GM12878 (cell line): ENCODE measurements at regions not wholly inside any gene's neighbourhood (a gene's known extent, or its start where the extent isn't known, plus 50 kb on each side); places are given as distances from the start of the nearest gene placed in this dataset.

Experiments used
- ASH2L ChIP-seq: fragments of 300-600, 200-600 bp; sonication (generic); IDR thresholded peaks from 2 replicates; pipeline ENCODE4 v1.6.1; 2017; ENCODE audit warnings: low read depth, mild to moderate bottlenecking, borderline replicate concordance
- ATF7 ChIP-seq: fragments of 450-650 bp; IDR thresholded peaks from 2 replicates; pipeline ENCODE4 v1.6.1; 2016; ENCODE audit warnings: low read depth, mild to moderate bottlenecking
- CBFB ChIP-seq: IDR thresholded peaks from 2 replicates; pipeline ENCODE4 v1.6.1; 2016; ENCODE audit warnings: antibody characterized with exemption, low read depth
- CUX1 ChIP-seq: IDR thresholded peaks from 2 replicates; pipeline ENCODE4 v1.6.1; 2012; ENCODE audit warnings: improper control_type of control experiment, low read depth, low read length; ENCODE audit not compliant: insufficient replicate concordance
- E2F8 ChIP-seq: fragments of 450-650 bp; IDR thresholded peaks from 2 replicates; pipeline ENCODE4 v1.6.1; 2018; ENCODE audit warnings: mild to moderate bottlenecking, low read depth, moderate library complexity; ENCODE audit not compliant: partially characterized antibody
- EP300 ChIP-seq, 2 experiments: fragments of 150-350 bp in 1 of 2; IDR thresholded peaks; 2 replicates each; pipeline ENCODE4 v1.6.1; 2011 to 2012; ENCODE audit warnings: low read depth in 2 of 2, low read length in 2 of 2, borderline replicate concordance in 1 of 2, improper control_type of control experiment in 1 of 2, inconsistent platforms in 1 of 2; ENCODE audit not compliant: control insufficient read depth in 1 of 2
- MYB ChIP-seq: fragments of 150-350 bp; IDR thresholded peaks from 2 replicates; pipeline ENCODE4 v1.6.1; 2014; ENCODE audit warnings: mild to moderate bottlenecking, low read depth, low read length, borderline replicate concordance
- NKRF ChIP-seq: fragments of 450-650 bp; conservative IDR thresholded peaks from 2 replicates; pipeline ENCODE4 v1.6.1; 2017; ENCODE audit warnings: mild to moderate bottlenecking, moderate library complexity
- RUNX3 ChIP-seq: IDR thresholded peaks from 2 replicates; pipeline ENCODE4 v1.6.1; 2012; ENCODE audit warnings: low read length, inconsistent platforms
- SKIL ChIP-seq: fragments of 450-650 bp; IDR thresholded peaks from 2 replicates; pipeline ENCODE4 v1.6.1; 2017; ENCODE audit warnings: mild to moderate bottlenecking, low read depth, inconsistent platforms; ENCODE audit not compliant: poor library complexity, severe bottlenecking
- SREBF2 ChIP-seq: IDR thresholded peaks from 2 replicates; pipeline ENCODE4 v1.6.1; 2012; ENCODE audit warnings: mild to moderate bottlenecking, low read length
- TAF1 ChIP-seq: IDR thresholded peaks from 2 replicates; pipeline ENCODE4 v1.6.1; 2011; ENCODE audit warnings: mild to moderate bottlenecking, low read depth, low read length, borderline replicate concordance
- TARDBP ChIP-seq: IDR thresholded peaks from 2 replicates; pipeline ENCODE4 v1.6.1; 2016; ENCODE audit warnings: borderline replicate concordance
- ZSCAN29 ChIP-seq: fragments of 450-650 bp; IDR thresholded peaks from 2 replicates; pipeline ENCODE4 v1.6.1; 2017; ENCODE audit warnings: mild to moderate bottlenecking, moderate library complexity
- TF ChIP-seq, protein P1 (sequence below): fragments of 450-650 bp; IDR thresholded peaks from 2 replicates; pipeline ENCODE4 v1.6.1; 2016; ENCODE audit warnings: mild to moderate bottlenecking

DNA sequence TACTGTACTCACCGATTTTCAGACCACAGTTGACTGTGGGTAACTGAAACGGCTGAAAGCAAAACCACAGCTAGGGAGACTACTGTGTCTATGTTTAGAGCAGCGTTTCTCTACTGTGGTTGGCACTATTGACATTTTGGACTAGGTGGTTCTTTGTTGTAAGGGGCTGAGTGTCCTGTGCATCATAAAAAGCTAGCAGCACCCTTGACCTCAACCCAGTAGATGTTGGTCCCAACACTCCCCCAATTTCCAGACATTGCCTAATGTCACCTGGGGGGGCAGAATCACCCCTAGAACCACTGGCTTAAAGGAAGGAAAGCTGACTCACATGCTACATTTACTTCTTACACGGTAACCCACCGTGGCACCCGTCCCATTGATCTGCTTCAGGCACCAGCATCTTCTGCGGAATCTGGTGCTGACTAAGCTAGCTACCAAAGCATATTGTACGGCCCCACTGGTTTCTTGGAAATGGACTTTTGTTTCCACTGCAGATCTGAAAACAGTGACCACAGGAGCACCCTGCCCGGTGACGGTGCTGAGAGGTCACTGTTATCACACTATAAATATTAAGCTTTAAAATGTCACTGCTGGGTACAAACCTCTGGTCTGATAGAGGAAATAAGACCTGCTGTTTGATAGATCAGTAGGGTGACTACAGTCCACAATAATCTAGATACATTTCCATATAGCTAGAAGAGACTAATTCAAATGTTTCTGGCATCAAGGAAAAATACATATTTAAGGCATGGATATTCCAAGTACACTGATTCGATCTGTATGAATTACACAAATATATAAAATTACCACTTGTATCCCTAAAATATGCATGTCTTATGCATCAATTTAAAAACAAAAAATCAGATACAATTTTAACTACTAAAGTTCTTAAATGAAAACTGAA is 151.4 kb downstream of the HSD17B3 start (continued):
- TF ChIP-seq CUX1 (no peak), E2F8 (no peak), ATF7 (peak; percentile 39; the same call in 1 of the 2 replicates), ASH2L (no peak), EP300 (IDR thresholded peaks at IDR 0.05; ENCODE audit: borderline replicate concordance in 1 of 2, control insufficient read depth in 1 of 2, low read depth in 2 of 2, low read length in 2 of 2) (0 out of 4 replicates have a peak, but pooled peaks have one; percentile 12 to 32), CBFB (peak; percentile 30; the same call in 1 of the 2 replicates), TAF1 (no peak), TARDBP (no peak), ZSCAN29 (no peak), SREBF2 (no peak), NKRF (no peak), MYB (no peak), RUNX3 (peak; percentile 95), SKIL (peak; percentile 50)
- TF ChIP-seq, protein P1, sequence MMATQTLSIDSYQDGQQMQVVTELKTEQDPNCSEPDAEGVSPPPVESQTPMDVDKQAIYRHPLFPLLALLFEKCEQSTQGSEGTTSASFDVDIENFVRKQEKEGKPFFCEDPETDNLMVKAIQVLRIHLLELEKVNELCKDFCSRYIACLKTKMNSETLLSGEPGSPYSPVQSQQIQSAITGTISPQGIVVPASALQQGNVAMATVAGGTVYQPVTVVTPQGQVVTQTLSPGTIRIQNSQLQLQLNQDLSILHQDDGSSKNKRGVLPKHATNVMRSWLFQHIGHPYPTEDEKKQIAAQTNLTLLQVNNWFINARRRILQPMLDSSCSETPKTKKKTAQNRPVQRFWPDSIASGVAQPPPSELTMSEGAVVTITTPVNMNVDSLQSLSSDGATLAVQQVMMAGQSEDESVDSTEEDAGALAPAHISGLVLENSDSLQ, result no peak
